LNCaP clone FGC (cell line): ENCODE measurements at regions not wholly inside any gene's neighbourhood (a gene's known extent, or its start where the extent isn't known, plus 50 kb on each side); places are given as distances from the start of the nearest gene placed in this dataset.

Experiments
- DNase-seq: peaks from one replicate; pipeline ENCODE4 v3.0.0-alpha.2; 2011; ENCODE audit warnings: low read depth
- H3K4me3 ChIP-seq: 2 replicates; pipeline ENCODE4 v1.5.1; 2011; ENCODE audit warnings: mild to moderate bottlenecking, low read depth, low read length, control low read depth
- TF ChIP-seq, protein P1 (sequence below): IDR thresholded peaks from 2 replicates; pipeline ENCODE4 v1.5.1; 2012; ENCODE audit warnings: mild to moderate bottlenecking; ENCODE audit not compliant: control insufficient read depth, insufficient read depth; ENCODE audit errors: extremely low read depth

DNA sequence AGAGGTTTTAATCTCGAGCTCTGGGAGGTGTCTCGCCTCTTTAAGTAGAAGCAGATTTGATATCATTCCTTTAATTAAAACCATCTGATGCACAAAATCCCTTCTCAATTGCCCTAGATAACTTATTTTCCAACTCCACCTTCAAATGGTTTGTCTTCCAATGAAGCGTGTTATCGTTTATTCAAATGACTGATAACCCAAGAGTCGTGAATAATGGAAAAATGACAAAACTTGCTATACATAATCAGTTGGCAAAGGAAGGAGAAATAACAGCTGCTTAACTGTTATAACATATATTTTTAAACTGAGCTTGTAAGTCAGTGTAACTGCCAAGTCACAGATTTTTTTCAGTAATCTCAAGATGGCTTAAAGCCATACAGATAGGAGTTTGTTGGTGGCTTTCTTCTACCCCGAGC lies 144.6 kb downstream of the QPCT start:
- TF ChIP-seq, protein P1, sequence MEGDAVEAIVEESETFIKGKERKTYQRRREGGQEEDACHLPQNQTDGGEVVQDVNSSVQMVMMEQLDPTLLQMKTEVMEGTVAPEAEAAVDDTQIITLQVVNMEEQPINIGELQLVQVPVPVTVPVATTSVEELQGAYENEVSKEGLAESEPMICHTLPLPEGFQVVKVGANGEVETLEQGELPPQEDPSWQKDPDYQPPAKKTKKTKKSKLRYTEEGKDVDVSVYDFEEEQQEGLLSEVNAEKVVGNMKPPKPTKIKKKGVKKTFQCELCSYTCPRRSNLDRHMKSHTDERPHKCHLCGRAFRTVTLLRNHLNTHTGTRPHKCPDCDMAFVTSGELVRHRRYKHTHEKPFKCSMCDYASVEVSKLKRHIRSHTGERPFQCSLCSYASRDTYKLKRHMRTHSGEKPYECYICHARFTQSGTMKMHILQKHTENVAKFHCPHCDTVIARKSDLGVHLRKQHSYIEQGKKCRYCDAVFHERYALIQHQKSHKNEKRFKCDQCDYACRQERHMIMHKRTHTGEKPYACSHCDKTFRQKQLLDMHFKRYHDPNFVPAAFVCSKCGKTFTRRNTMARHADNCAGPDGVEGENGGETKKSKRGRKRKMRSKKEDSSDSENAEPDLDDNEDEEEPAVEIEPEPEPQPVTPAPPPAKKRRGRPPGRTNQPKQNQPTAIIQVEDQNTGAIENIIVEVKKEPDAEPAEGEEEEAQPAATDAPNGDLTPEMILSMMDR, result no peak

DNA sequence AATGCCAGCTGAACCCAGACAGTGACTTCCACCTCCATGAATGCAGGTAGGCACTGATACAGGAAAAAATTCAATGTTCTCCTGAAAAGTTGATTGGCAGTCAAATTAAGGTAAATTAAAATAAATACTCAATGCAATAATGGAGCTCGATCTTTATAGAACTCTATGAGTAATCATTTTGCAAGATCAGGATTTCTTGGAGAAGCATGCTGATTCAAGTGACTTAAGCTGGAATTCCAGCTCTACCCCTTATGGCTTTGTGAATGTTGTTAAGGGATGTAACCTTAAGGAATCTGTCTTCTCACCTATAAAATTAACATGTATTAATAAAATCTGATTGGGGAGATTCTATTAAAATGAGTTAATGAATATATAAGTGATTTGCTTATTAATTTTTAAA lies 145.1 kb downstream of the QPCT start:
- H3K4me3 ChIP-seq, result no peak overlapping the region
- TF ChIP-seq, protein P1, result no peak
- no peak for DNase-seq

More for the DNA sequence above, 144.6 kb downstream of the QPCT start:
- no peak for DNase-seq
- H3K4me3 ChIP-seq, result no peak overlapping the region

DNA sequence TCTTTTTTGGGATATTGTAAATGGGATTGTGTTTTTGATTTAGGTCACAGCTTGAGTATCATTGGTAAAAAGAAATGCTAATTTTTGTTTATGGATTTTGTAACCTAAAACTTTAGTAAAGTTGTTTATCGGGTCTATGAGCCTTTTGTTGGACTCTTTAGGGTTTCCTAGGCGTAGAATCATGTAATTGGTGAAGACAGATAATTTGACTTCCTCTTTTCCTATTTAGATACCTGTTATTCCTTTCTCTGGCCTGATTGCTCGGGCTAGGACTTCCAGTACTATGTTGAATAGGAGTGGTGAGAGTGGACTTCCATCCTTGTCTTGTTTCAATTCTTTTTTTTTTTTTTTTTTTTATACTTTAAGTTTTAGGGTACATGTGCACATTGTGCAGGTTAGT lies 149.0 kb downstream of the QPCT start:
- DNase-seq, result no peak
- TF ChIP-seq, protein P1, result no peak
- H3K4me3 ChIP-seq, result no peak overlapping the region

DNA sequence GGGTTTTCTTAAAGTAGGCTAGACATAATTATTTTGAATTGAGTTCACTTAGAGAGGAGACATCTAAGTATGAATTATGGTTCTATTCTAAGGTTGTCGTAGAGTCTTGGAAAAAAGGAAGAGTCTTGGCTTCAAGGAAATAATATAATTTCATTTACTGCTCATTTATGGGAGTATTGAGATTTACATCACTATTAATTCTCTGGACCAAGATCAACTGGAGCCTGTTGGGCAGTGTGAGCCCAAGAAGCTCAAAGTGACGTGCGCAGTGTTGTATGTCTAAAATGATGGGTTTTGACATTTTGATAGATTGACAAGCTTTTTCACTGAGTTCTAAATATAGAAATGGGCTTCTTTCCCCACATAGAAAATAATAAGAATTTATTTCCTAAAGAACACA lies 154.7 kb downstream of the QPCT start:
- TF ChIP-seq, protein P1, result no peak
- H3K4me3 ChIP-seq, result no peak overlapping the region
- no peak for DNase-seq

DNA sequence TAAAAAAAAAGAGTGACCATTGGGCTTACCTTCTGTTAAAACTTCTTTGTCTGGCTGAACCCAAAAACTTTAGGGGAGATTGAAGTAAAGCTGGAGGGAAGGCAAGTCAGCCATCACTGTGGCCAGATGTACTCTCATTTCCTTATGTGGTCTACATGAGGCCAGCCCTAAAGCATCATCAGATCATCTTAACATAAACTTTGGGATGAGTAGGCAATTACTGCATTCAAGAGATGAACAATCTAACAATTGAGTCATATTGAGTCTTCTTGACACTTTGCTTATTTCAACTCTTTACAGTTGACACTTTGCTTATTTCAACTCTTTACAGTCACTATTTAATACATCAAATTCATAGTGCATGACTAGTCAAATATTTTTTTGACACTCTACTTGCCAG lies 155.6 kb downstream of the QPCT start:
- DNase-seq, result no peak
- TF ChIP-seq, protein P1, result no peak
- H3K4me3 ChIP-seq, result no peak overlapping the region

DNA sequence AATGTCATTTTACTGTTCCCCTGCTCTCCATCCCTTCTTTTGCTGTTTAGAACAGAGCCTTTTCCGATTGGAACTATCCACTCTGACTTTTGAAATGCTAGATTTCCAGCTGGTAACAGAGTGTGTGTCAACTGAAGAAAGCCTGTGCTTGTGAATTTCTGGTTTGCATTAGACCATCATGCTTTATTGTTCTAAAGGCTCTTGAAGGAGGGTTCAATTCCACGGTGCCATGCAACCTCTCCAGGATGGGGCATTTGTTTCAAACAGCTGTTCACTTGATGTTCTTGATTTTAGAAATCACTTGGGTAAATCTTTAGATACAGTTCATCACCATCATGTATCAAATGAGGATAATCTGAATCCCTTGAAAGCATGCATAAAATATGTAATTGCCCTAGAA lies 156.7 kb downstream of the QPCT start:
- H3K4me3 ChIP-seq, result no peak overlapping the region
- DNase-seq, result no peak
- TF ChIP-seq, protein P1, result no peak

DNA sequence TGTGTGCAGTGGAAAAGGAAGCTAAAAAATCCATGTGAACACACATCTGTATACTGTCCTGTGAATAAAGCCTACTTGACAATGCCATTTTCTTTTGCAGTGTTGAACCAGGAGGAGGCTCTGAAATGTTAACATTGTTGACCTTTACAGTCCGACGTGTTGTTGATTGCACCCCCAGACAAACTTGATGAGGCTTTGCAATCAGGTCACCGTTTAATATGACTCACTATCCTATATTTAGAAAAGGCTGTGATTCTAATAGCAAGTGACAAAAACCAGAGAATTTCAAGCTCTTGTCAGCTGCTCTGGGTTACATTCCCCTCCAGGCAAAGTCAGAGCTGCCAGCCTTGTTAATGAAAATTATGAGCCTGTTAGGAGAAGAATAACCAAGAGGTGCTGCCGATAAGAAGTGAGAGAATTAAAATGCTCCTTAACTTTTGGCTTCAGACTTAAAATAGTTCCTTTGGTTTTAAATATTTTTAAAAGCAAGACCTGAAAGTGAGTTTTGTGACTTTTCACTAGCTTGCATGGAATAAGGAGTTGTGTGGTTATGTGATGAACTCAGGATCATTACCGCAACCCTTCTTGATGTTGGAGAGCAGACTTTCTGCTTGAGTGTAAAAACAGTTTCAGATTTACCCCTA lies 162.1 kb downstream of the QPCT start:
- H3K4me3 ChIP-seq, result no peak overlapping the region
- TF ChIP-seq, protein P1, result no peak
- no peak for DNase-seq
